Kidney (tissue), 13 donors: ENCODE measurements at regions not wholly inside any gene's neighbourhood (a gene's known extent, or its start where the extent isn't known, plus 50 kb on each side); places are given as distances from the start of the nearest gene placed in this dataset.

Experiments
- DNase-seq, 5 donors: peaks; one replicate each; pipeline ENCODE4 v3.0.0-alpha.2; 2013 to 2020
- FAIRE-seq: peaks from 2 replicates; lab custom pipeline; 2012; peaks lifted over from hg19 to GRCh38; lab: Jason Lieb, UNC
- H3K27ac ChIP-seq, 2 donors: one replicate each; pipeline ENCODE4 v1.7.0; 2013; ENCODE audit warnings: low read depth in 2 of 2, low read length in 2 of 2, inconsistent platforms in 1 of 2
- H3K27me3 ChIP-seq: one replicate; pipeline ENCODE4 v1.7.1; 2013; ENCODE audit warnings: low read length, inconsistent platforms; ENCODE audit not compliant: control insufficient read depth, insufficient read depth
- H3K36me3 ChIP-seq, 3 donors: one replicate each; pipeline versions ENCODE4 v1.7.0 to v1.7.1; 2013; ENCODE audit warnings: low read length in 3 of 3, control low read depth in 1 of 3, inconsistent platforms in 1 of 3; ENCODE audit not compliant: insufficient read depth in 3 of 3, control insufficient read depth in 2 of 3
- H3K4me1 ChIP-seq, 3 donors: one replicate each; pipeline versions ENCODE4 v1.7.0 to v1.7.1; 2013; ENCODE audit warnings: low read length in 3 of 3, inconsistent platforms in 1 of 3, low read depth in 1 of 3; ENCODE audit not compliant: control insufficient read depth in 2 of 3, insufficient read depth in 2 of 3
- H3K4me3 ChIP-seq, 3 donors: one replicate each; pipeline versions ENCODE4 v1.7.0 to v1.8.1; 2013; ENCODE audit warnings: low read length in 3 of 3, control low read depth in 1 of 3, inconsistent platforms in 1 of 3
- H3K9ac ChIP-seq, 3 donors: one replicate each; pipeline versions ENCODE4 v1.7.0 to v1.7.1; 2013; ENCODE audit warnings: low read length in 3 of 3, control low read depth in 1 of 3, inconsistent platforms in 1 of 3
- H3K9me3 ChIP-seq, 3 donors: one replicate each; pipeline versions ENCODE4 v1.7.0 to v1.7.1; 2013; ENCODE audit warnings: low read length in 3 of 3, control low read depth in 1 of 3, inconsistent platforms in 1 of 3; ENCODE audit not compliant: control insufficient read depth in 2 of 3, insufficient read depth in 1 of 3
- CTCF ChIP-seq: IDR thresholded peaks from 3 replicates; pipeline ENCODE4 v1.5.1; 2012; ENCODE audit warnings: mild to moderate bottlenecking, moderate library complexity, borderline replicate concordance; ENCODE audit not compliant: insufficient read depth; ENCODE audit errors: extremely low read depth
- intact Hi-C: fragments of 100-400 bp; cut with DNase I; formaldehyde crosslinking; loops from one replicate; pipeline ENCODE4 v1.11.1; 2022
- donor health status: control.
- donor health status: control.
- donor health status: control.
- donor health status: control.
- donor health status: control.
- donor health status: DM: yes; HTN: yes; CAD: no.
- donor health status: Normal renal cell carcinoma (clear cell type).

GRCh38 chrX:1006156-1006730 is 206.2 kb downstream of the CRLF2 start:
- Histone ChIP-seq H3K36me3 (no peaks in the 10 kb centered on the region), H3K27me3 (no peaks in the 10 kb centered on the region), H3K9me3 (no peaks in the 10 kb centered on the region), H3K4me1 (no peaks in the 10 kb centered on the region), H3K9ac (no peak overlapping the region), H3K4me3 (no peak overlapping the region), H3K27ac (no peak overlapping the region)
- DNase-seq (peak in 1 of 5 donors; percentile 22), FAIRE-seq (no peak)
- intact Hi-C loops: no loop called here
- no peak for TF ChIP-seq CTCF

GRCh38 chrX:1002611-1003010 is 209.8 kb downstream of the CRLF2 start:
- Histone ChIP-seq H3K9me3 (no peaks in the 10 kb centered on the region), H3K36me3 (no peaks in the 10 kb centered on the region), H3K9ac (no peak overlapping the region), H3K4me3 (no peak overlapping the region), H3K27me3 (no peaks in the 10 kb centered on the region), H3K27ac (no peak overlapping the region), H3K4me1 (no peaks in the 10 kb centered on the region)
- intact Hi-C loops: no loop called here
- no peak for TF ChIP-seq CTCF
- FAIRE-seq (no peak), DNase-seq (peak in 1 of 5 donors; percentile 21)

DNA sequence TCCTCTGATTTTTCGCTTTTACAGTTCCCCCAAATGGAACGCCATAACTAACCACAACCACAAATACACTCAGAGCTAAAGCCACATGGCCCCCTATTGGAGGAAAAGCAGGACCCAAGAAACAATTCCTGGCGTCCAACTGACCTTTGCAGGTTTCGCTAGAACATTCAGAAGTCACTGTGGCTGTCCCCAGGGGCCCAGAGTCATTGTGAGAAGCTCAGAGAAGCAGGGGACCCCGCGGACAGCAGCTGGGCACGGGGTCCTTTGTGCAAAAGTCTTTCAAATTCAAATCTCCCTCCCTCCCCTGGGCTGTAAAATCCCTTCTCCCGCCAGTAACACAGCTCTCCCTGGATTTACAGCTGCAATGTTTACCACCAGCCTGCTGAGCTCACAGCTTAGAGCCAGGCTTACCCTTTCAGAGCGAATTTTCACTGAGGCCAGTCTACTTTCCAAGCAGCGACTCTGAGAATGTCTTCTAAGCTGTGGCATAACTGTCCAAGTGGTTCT is 214.8 kb downstream of the CRLF2 start:
- H3K4me1 ChIP-seq: no peaks in the 10 kb centered on the region
- peaks cover 2 to 9% (median 2%) of the 10 kb centered on the region in 3 donors for H3K9me3 ChIP-seq
- DNase-seq: no peak
- no peaks in the 10 kb centered on the region for H3K27me3 ChIP-seq
- no peak overlapping the region for H3K4me3 ChIP-seq
- no peak for TF ChIP-seq CTCF
- H3K36me3 ChIP-seq: no peaks in the 10 kb centered on the region
- no peak for FAIRE-seq
- intact Hi-C loops: no loop called here
- H3K9ac ChIP-seq: no peak overlapping the region
- no peak overlapping the region for H3K27ac ChIP-seq

- H3K4me1 ChIP-seq: no peaks in the 10 kb centered on the region
- no peak for TF ChIP-seq CTCF
- no peaks in the 10 kb centered on the region for H3K36me3 ChIP-seq
- FAIRE-seq (no peak), DNase-seq (no peak)
- H3K9ac ChIP-seq: no peak overlapping the region
- H3K4me3 ChIP-seq: no peak overlapping the region
- H3K27me3 ChIP-seq: no peaks in the 10 kb centered on the region
- intact Hi-C loops: no loop called here
- no peak overlapping the region for H3K27ac ChIP-seq
- H3K9me3 ChIP-seq: peaks cover 2 to 9% (median 2%) of the 10 kb centered on the region in 3 donors
Measured at GRCh38 chrX:994780-995179, 217.7 kb downstream of the CRLF2 start.
